Naive thymus-derived CD4-positive, alpha-beta T cell (primary cell): ENCODE measurements at regions not wholly inside any gene's neighbourhood (a gene's known extent, or its start where the extent isn't known, plus 50 kb on each side); places are given as distances from the start of the nearest gene placed in this dataset.

Source experiments
- ATAC-seq: fragments of 150-1000 bp; cut with Tn5 transposase; 2 replicates; pipeline ENCODE4 v1.10.0; 2021; ENCODE audit warnings: mild to moderate bottlenecking, moderate library complexity
- CTCF ChIA-PET: fragments of 350-600 bp; sonication (Branson Sonifier 250); formaldehyde crosslinking; loops from one replicate; lab custom pipeline; 2021; ENCODE audit warnings: antibody characterized with exemption; lab: Charles Lee
- POLR2A ChIA-PET: fragments of 350-600 bp; sonication (Branson Sonifier 250); formaldehyde crosslinking; loops from one replicate; lab custom pipeline; 2021; ENCODE audit warnings: antibody characterized with exemption, inconsistent platforms; lab: Charles Lee
- DNase-seq, 9 donors: peaks; one replicate each; pipeline versions ENCODE4 v3.0.0 to v3.0.0-alpha.2; 2020 to 2022; ENCODE audit warnings: mixed read lengths in 1 of 9
- H3K27ac ChIP-seq: one replicate; pipeline ENCODE4 v1.7.0; 2013; ENCODE audit warnings: mild to moderate bottlenecking, low read depth, low read length, moderate library complexity
- H3K27me3 ChIP-seq, 2 donors: one replicate each; pipeline ENCODE4 v1.7.0; 2013; ENCODE audit warnings: low read length in 2 of 2, mild to moderate bottlenecking in 2 of 2, moderate library complexity in 2 of 2; ENCODE audit not compliant: control insufficient read depth in 2 of 2, insufficient read depth in 2 of 2
- H3K36me3 ChIP-seq, 3 experiments: 1 replicate in 2 of 3; 2 replicates in 1 of 3; pipeline ENCODE4 v1.7.0; 2013; ENCODE audit warnings: low read length in 3 of 3, mild to moderate bottlenecking in 3 of 3, moderate library complexity in 1 of 3; ENCODE audit not compliant: insufficient read depth in 3 of 3, control insufficient read depth in 2 of 3
- H3K4me1 ChIP-seq, 2 donors: one replicate each; pipeline ENCODE4 v1.7.0; 2013; ENCODE audit warnings: low read length in 2 of 2, mild to moderate bottlenecking in 2 of 2, moderate library complexity in 1 of 2; ENCODE audit not compliant: control insufficient read depth in 2 of 2, insufficient read depth in 2 of 2
- H3K4me3 ChIP-seq: 2 replicates; pipeline ENCODE4 v1.7.0; 2013; ENCODE audit warnings: mild to moderate bottlenecking, low read length
- H3K9me3 ChIP-seq, 3 experiments: 1 replicate in 2 of 3; 2 replicates in 1 of 3; pipeline ENCODE4 v1.7.0; 2013; ENCODE audit warnings: low read length in 3 of 3; ENCODE audit not compliant: control insufficient read depth in 2 of 3
- H3K27ac Mint-ChIP-seq, 9 donors: one replicate each; pipeline ENCODE4 v1.8.0; 2020 to 2022; ENCODE audit warnings: mixed read lengths in 9 of 9, mild to moderate bottlenecking in 8 of 9, moderate library complexity in 5 of 9, inconsistent platforms in 2 of 9
- H3K27me3 Mint-ChIP-seq, 5 donors: one replicate each; pipeline ENCODE4 v1.8.0; 2021 to 2022; ENCODE audit warnings: mixed read lengths in 5 of 5, mild to moderate bottlenecking in 1 of 5
- H3K36me3 Mint-ChIP-seq, 5 donors: one replicate each; pipeline ENCODE4 v1.8.0; 2020 to 2022; ENCODE audit warnings: mixed read lengths in 5 of 5, mild to moderate bottlenecking in 3 of 5, inconsistent platforms in 1 of 5
- H3K4me1 Mint-ChIP-seq, 7 donors: one replicate each; pipeline ENCODE4 v1.8.0; 2020 to 2022; ENCODE audit warnings: mixed read lengths in 7 of 7, mild to moderate bottlenecking in 3 of 7, inconsistent platforms in 1 of 7
- H3K4me3 Mint-ChIP-seq, 10 donors: one replicate each; pipeline ENCODE4 v1.8.0; 2020 to 2022; ENCODE audit warnings: mild to moderate bottlenecking in 10 of 10, mixed read lengths in 10 of 10, moderate library complexity in 6 of 10, inconsistent platforms in 2 of 10
- H3K9me3 Mint-ChIP-seq, 11 donors: one replicate each; pipeline ENCODE4 v1.8.0; 2020 to 2022; ENCODE audit warnings: mixed read lengths in 11 of 11, mild to moderate bottlenecking in 4 of 11, inconsistent platforms in 1 of 11, moderate library complexity in 1 of 11
- intact Hi-C, 2 donors: fragments of 100-400 bp; cut with micrococcal nuclease; formaldehyde crosslinking; loops; one replicate each; pipeline ENCODE4 v1.15.1; 2023

DNA sequence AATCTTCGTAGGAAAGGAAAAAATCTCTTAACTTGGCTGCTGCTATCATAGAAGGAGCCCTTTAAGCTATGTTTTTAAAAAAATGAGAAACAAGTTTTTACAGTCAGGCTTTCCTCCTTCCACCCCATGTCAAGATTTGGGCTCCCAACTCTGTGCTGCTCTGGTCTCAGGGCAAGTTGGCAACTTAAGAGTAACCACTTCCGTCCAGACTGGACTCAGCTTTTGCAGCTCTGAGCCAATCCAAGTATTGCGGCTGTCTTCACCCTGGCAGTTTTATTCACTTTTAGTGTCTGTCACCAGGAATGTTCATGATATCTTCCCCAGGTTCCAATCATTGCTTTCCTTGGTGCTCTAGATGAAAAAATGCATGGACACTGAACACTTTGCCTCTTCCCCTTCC, 115.9 kb upstream of the GAS1 start:
- peaks cover 0 to 27% (median 22%) of the 10 kb centered on the region in 5 donors for H3K27me3 Mint-ChIP-seq
- no peak overlapping the region for H3K27ac ChIP-seq
- no peaks in the 10 kb centered on the region for H3K4me1 Mint-ChIP-seq
- H3K36me3 ChIP-seq, result no peaks in the 10 kb centered on the region
- no peak overlapping the region for H3K4me3 Mint-ChIP-seq
- H3K9me3 Mint-ChIP-seq, result no peaks in the 10 kb centered on the region
- no peaks in the 10 kb centered on the region for H3K9me3 ChIP-seq
- H3K27me3 ChIP-seq, result peaks cover 0 to 2% of the 10 kb centered on the region in 2 donors
- no peaks in the 10 kb centered on the region for H3K36me3 Mint-ChIP-seq
- no peak for ATAC-seq
- no peak overlapping the region for H3K27ac Mint-ChIP-seq
- POLR2A ChIA-PET, result no interaction called here
- no peaks in the 10 kb centered on the region for H3K4me1 ChIP-seq
- DNase-seq, result no peak
- H3K4me3 ChIP-seq, result no peak overlapping the region
- CTCF ChIA-PET, result no interaction called here
- intact Hi-C loops, result no loop called here

DNA sequence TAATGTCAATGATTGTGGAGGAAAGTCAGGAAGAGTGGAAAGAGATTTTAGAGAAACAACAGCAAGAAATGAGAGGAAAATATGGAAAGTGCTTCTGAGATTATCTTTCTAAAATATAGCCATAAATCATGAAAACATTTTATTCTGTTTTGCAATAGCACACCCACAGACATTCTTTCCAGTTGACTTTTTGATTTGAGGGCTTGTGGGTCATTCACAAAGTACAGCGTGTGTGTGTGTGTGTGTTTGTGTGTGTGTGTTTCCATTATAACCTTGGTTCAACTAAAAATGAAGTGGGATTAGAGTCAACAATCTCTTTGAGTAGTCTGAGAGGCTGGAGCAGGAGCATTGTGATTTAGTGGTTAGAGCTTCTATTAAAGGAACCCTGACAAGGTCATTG, 116.6 kb upstream of the GAS1 start:
- ChIA-PET POLR2A (no interaction called here), CTCF (no interaction called here)
- H3K27me3 ChIP-seq, result peaks cover 0 to 2% of the 10 kb centered on the region in 2 donors
- Mint-ChIP-seq H3K36me3 (no peaks in the 10 kb centered on the region), H3K9me3 (no peaks in the 10 kb centered on the region), H3K27ac (no peak overlapping the region), H3K27me3 (peaks cover 0 to 23% (median 17%) of the 10 kb centered on the region in 5 donors), H3K4me3 (no peak overlapping the region), H3K4me1 (no peaks in the 10 kb centered on the region)
- no peaks in the 10 kb centered on the region for H3K4me1 ChIP-seq
- no peak overlapping the region for H3K4me3 ChIP-seq
- ATAC-seq (no peak), DNase-seq (no peak)
- no peaks in the 10 kb centered on the region for H3K9me3 ChIP-seq
- H3K36me3 ChIP-seq, result no peaks in the 10 kb centered on the region
- intact Hi-C loops, result no loop called here
- H3K27ac ChIP-seq, result no peak overlapping the region

DNA sequence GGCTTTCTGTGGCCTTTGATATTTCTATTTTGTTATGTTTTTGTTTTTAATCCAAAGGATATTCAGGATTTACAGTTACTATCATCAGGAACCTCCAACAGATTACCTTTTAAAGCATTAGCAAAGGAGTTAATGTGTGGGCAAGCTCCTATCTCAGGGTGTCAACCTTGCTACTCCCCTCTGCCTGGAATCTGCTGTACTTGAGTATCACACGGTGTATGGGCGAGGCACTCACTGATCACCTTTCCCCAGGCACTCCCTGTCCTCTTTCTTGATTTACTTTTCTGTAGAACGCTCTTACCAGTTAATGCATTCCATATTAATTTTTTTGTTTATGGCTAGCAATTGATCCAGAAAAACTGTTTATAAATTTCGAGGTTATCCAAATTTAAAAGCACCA, 117.0 kb upstream of the GAS1 start:
- H3K27ac ChIP-seq, result no peak overlapping the region
- ChIA-PET POLR2A (no interaction called here), CTCF (no interaction called here)
- no peak for DNase-seq
- no peaks in the 10 kb centered on the region for H3K36me3 ChIP-seq
- H3K27ac Mint-ChIP-seq, result no peak overlapping the region
- no peaks in the 10 kb centered on the region for H3K4me1 ChIP-seq
- H3K4me1 Mint-ChIP-seq, result no peaks in the 10 kb centered on the region
- no peaks in the 10 kb centered on the region for H3K9me3 ChIP-seq
- H3K4me3 ChIP-seq, result no peak overlapping the region
- intact Hi-C loops, result no loop called here
- H3K27me3 Mint-ChIP-seq, result peaks cover 0 to 22% (median 13%) of the 10 kb centered on the region in 5 donors
- no peaks in the 10 kb centered on the region for H3K36me3 Mint-ChIP-seq
- peaks cover 0 to 2% of the 10 kb centered on the region in 2 donors for H3K27me3 ChIP-seq
- no peak overlapping the region for H3K4me3 Mint-ChIP-seq
- no peaks in the 10 kb centered on the region for H3K9me3 Mint-ChIP-seq
- no peak for ATAC-seq

DNA sequence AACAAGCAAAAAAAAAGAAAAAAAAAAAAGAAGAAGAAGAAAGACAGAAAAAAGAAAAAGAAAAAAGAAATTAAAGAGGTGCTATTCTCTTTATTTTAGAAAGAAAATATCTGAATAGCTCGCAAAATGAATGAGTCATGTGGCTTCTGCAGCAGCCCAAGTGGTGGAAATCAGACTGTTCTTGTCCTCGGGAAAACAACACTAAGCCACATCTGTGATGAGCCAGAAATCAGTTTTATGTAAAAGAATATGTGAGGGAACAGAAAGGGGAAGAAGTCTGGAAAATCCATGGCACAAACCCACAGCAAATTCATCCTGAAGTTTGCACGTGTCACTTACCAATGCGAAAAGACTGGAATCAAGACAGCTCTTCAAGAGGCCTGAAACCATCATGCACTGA, 118.7 kb upstream of the GAS1 start:
- CTCF ChIA-PET, result no interaction called here
- DNase-seq, result no peak
- peaks cover 0 to 21% (median 11%) of the 10 kb centered on the region in 5 donors for H3K27me3 Mint-ChIP-seq
- no peak overlapping the region for H3K27ac ChIP-seq
- H3K4me1 Mint-ChIP-seq, result no peaks in the 10 kb centered on the region
- H3K4me1 ChIP-seq, result no peaks in the 10 kb centered on the region
- H3K9me3 ChIP-seq, result no peaks in the 10 kb centered on the region
- no peak overlapping the region for H3K27ac Mint-ChIP-seq
- H3K9me3 Mint-ChIP-seq, result no peaks in the 10 kb centered on the region
- ATAC-seq, result no peak
- H3K36me3 ChIP-seq, result no peaks in the 10 kb centered on the region
- H3K27me3 ChIP-seq, result peaks cover 0 to 2% of the 10 kb centered on the region in 2 donors
- no peak overlapping the region for H3K4me3 ChIP-seq
- H3K4me3 Mint-ChIP-seq, result no peak overlapping the region
- intact Hi-C loops, result no loop called here
- no peaks in the 10 kb centered on the region for H3K36me3 Mint-ChIP-seq
- POLR2A ChIA-PET, result no interaction called here

DNA sequence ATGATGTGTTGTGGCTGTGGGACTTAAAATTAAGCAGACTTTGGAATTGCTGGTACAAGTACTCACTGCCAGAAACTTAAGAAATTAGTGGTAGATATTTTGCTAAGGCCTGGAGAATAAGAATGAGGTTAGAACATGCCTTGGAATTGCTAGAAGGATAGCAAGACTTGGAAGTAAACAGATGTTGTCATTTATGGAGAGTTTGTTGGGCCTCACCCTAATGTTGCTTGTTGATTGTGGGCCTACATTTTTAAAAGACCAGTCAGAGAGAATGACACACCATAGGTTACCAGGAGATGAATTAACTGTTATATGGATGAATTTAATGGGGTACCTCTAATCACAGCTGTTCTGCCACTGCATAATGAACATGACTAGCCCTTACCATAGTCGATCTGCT, 120.1 kb upstream of the GAS1 start:
- ATAC-seq, result no peak
- Mint-ChIP-seq H3K27me3 (peaks cover 0 to 12% (median 4%) of the 10 kb centered on the region in 5 donors), H3K36me3 (no peaks in the 10 kb centered on the region), H3K9me3 (peaks cover 0 to 2% (median 0%) of the 10 kb centered on the region in 11 donors), H3K27ac (no peak overlapping the region), H3K4me3 (no peak overlapping the region), H3K4me1 (no peaks in the 10 kb centered on the region)
- ChIA-PET POLR2A (no interaction called here), CTCF (no interaction called here)
- H3K4me1 ChIP-seq, result no peaks in the 10 kb centered on the region
- intact Hi-C loops, result no loop called here
- no peak for DNase-seq
- no peak overlapping the region for H3K4me3 ChIP-seq
- H3K36me3 ChIP-seq, result no peaks in the 10 kb centered on the region
- H3K9me3 ChIP-seq, result no peaks in the 10 kb centered on the region
- H3K27me3 ChIP-seq, result no peaks in the 10 kb centered on the region
- H3K27ac ChIP-seq, result no peak overlapping the region

DNA sequence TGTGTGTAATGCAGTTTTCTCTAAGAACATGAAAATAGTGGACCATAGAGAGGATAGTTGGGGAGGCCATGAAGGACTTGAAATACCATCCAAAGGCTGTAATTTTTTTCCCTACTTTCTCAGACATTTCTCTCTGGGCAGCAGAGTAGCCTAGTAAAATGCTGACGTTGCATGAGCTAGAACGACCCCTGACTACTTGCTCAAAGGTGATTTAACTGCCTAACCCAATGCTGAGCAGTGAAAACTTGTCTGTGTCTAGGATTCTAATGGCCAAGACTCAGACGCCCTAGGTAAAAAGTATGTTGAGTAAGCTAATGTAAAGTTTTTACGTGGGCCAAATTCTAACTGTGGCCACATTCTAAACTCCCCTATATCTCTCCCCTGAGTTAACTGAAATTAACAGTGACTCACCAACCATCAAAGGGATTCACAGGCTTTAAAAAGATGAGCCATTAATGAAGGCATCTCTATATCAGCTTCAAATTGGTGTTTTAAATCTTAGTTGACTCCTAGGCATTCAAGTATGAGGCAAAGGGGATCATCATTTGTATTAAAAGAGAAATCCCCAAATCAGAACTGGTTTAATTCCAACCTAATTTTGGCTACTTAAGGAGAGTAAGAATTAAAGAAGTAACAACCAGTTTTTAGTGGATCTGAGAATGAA, 121.0 kb upstream of the GAS1 start:
- no peak for ATAC-seq
- Mint-ChIP-seq H3K27ac (no peak overlapping the region), H3K36me3 (no peaks in the 10 kb centered on the region), H3K4me1 (no peaks in the 10 kb centered on the region), H3K9me3 (peaks cover 0 to 2% (median 0%) of the 10 kb centered on the region in 11 donors), H3K4me3 (no peak overlapping the region), H3K27me3 (peaks cover 0 to 12% (median 4%) of the 10 kb centered on the region in 5 donors)
- Histone ChIP-seq H3K4me1 (no peaks in the 10 kb centered on the region), H3K36me3 (no peaks in the 10 kb centered on the region), H3K27me3 (no peaks in the 10 kb centered on the region), H3K27ac (no peak overlapping the region), H3K9me3 (no peaks in the 10 kb centered on the region), H3K4me3 (no peak overlapping the region)
- intact Hi-C loops, result no loop called here
- ChIA-PET POLR2A (no interaction called here), CTCF (no interaction called here)
- no peak for DNase-seq

DNA sequence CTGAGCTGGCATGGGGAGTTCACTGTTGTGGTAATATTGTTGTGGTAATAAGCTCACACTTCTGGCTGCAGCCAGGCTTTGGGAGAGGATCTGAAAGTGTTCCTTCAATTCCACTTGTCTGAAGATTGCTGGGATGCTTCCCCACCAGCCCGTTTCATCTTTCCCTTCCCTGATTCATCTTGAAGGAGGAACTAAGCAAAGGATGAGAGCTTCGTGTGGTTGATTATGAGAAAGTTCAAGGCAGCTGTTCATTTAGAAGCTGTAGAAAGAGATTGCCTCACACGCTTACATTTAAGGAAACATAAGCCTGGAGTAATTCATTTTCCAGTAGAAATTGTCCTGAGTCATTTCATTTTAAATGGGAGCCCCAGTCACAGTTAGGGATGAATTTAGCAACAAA, 122.4 kb upstream of the GAS1 start:
- Histone ChIP-seq H3K4me3 (no peak overlapping the region), H3K36me3 (no peaks in the 10 kb centered on the region), H3K27me3 (no peaks in the 10 kb centered on the region), H3K4me1 (no peaks in the 10 kb centered on the region), H3K9me3 (no peaks in the 10 kb centered on the region), H3K27ac (no peak overlapping the region)
- intact Hi-C loops, result no loop called here
- DNase-seq, result no peak
- no peak overlapping the region for H3K27ac Mint-ChIP-seq
- peaks cover 0 to 2% (median 0%) of the 10 kb centered on the region in 11 donors for H3K9me3 Mint-ChIP-seq
- POLR2A ChIA-PET, result no interaction called here
- H3K4me3 Mint-ChIP-seq, result no peak overlapping the region
- ATAC-seq, result no peak
- peaks cover 0 to 12% (median 3%) of the 10 kb centered on the region in 5 donors for H3K27me3 Mint-ChIP-seq
- H3K4me1 Mint-ChIP-seq, result no peaks in the 10 kb centered on the region
- CTCF ChIA-PET, result no interaction called here
- H3K36me3 Mint-ChIP-seq, result no peaks in the 10 kb centered on the region
